K562 (cell line): ENCODE measurements at regions not wholly inside any gene's neighbourhood (a gene's known extent, or its start where the extent isn't known, plus 50 kb on each side); places are given as distances from the start of the nearest gene placed in this dataset.
A peak's percentile ranks its signal among the peaks of the same experiment; 100 is the strongest.

ENCODE experiments used
- ATAC-seq: fragments of 200-7000 bp; cut with Tn5 transposase; 3 replicates; pipeline ENCODE4 v1.9.1; 2020; ENCODE audit warnings: moderate library complexity
- BruUV-seq: library from RNA; stranded (reverse); fragments of 400-500 nt; replicated peaks from 2 replicates; lab custom pipeline; 2021; lab: Mats Ljungman, UMichigan
- CTCF ChIA-PET: fragments of 300-600 bp; formaldehyde crosslinking; extraction: SDS; loops from one replicate; lab custom pipeline; 2021; ENCODE audit warnings: low intra/inter-chr PET ratio; lab: Yijun Ruan, JAX
- POLR2A ChIA-PET: fragments of 300-600, 350-650 bp; sonication (Branson Sonifier 250); formaldehyde crosslinking; extraction: SDS; loops from one replicate; lab custom pipeline; 2021; ENCODE audit warnings: antibody characterized with exemption, inconsistent platforms; lab: Yijun Ruan, JAX
- DNase-seq, 4 experiments: peaks; one replicate each; pipeline versions ENCODE4 v3.0.0 to v3.0.0-alpha.2; 2011 to 2018; ENCODE audit warnings: low spot score in 3 of 4, mixed read lengths in 3 of 4; ENCODE audit errors: extremely low read depth in 1 of 4
- FAIRE-seq: peaks from 2 replicates; lab custom pipeline; 2011; peaks lifted over from hg19 to GRCh38; lab: Jason Lieb, UNC
- H2AFZ ChIP-seq: 2 replicates; pipeline ENCODE4 v1.6.0; 2011; ENCODE audit warnings: low read depth, low read length, control low read depth, inconsistent platforms
- H3K27ac ChIP-seq: fragments of 200-600 bp; 3 replicates; pipeline ENCODE4 v1.8.0; 2011; ENCODE audit warnings: low read depth, mild to moderate bottlenecking, control low read depth, inconsistent platforms, low read length, moderate library complexity, mixed read lengths; ENCODE audit errors: extremely low read depth
- H3K27me3 ChIP-seq, 2 experiments: fragments of 300-600 bp in 1 of 2; 2 replicates in 1 of 2; 3 replicates in 1 of 2; pipeline versions ENCODE4 v1.6.0 to v1.8.0; 2011; ENCODE audit warnings: inconsistent platforms in 2 of 2, low read length in 2 of 2, mild to moderate bottlenecking in 1 of 2, mixed read lengths in 1 of 2, moderate library complexity in 1 of 2; ENCODE audit not compliant: control insufficient read depth in 2 of 2, insufficient read depth in 2 of 2
- H3K36me3 ChIP-seq: fragments of 300-600 bp; 3 replicates; pipeline ENCODE4 v1.8.0; 2011; ENCODE audit warnings: mild to moderate bottlenecking, low read length, inconsistent platforms; ENCODE audit not compliant: control insufficient read depth, insufficient read depth
- H3K4me1 ChIP-seq, 2 experiments: fragments of 200-600 bp in 1 of 2; replicated peaks in 1 of 2; 2 replicates in 1 of 2; 3 replicates in 1 of 2; pipeline versions ENCODE4 v1.5.1 to v1.8.0; 2011; ENCODE audit warnings: inconsistent platforms in 2 of 2, low read length in 2 of 2, mild to moderate bottlenecking in 1 of 2, mixed read lengths in 1 of 2, moderate library complexity in 1 of 2; ENCODE audit not compliant: control insufficient read depth in 2 of 2, insufficient read depth in 2 of 2
- H3K4me2 ChIP-seq: 2 replicates; pipeline ENCODE4 v1.6.1; 2011; ENCODE audit warnings: low read length, control low read depth, inconsistent platforms, mixed read lengths; ENCODE audit not compliant: insufficient read depth
- H3K4me3 ChIP-seq: fragments of 200-600 bp; sonication (generic), shearing (Covaris generic); 2 replicates; pipeline ENCODE4 v1.5.1; 2016; ENCODE audit warnings: control low read depth, inconsistent platforms
- H3K79me2 ChIP-seq: fragments of 200-600 bp; 3 replicates; pipeline ENCODE4 v1.8.0; 2011; ENCODE audit warnings: low read length, inconsistent platforms; ENCODE audit not compliant: control insufficient read depth, insufficient read depth
- H3K9ac ChIP-seq, 2 experiments: 2 replicates each; pipeline versions ENCODE4 v1.6.0 to v1.6.1; 2011; ENCODE audit warnings: low read depth in 2 of 2, low read length in 2 of 2, control low read depth in 1 of 2, inconsistent platforms in 1 of 2, mild to moderate bottlenecking in 1 of 2, mixed read lengths in 1 of 2; ENCODE audit not compliant: insufficient read depth in 1 of 2
- H3K9me1 ChIP-seq: one replicate; pipeline ENCODE4 v1.6.0; 2011; ENCODE audit warnings: inconsistent platforms, mild to moderate bottlenecking, low read length, moderate library complexity; ENCODE audit not compliant: control insufficient read depth, insufficient read depth
- H3K9me3 ChIP-seq: replicated peaks from 2 replicates; pipeline ENCODE4 v1.5.1; 2011; ENCODE audit warnings: low read depth, low read length, inconsistent platforms; ENCODE audit not compliant: control insufficient read depth, insufficient read depth
- H4K20me1 ChIP-seq: replicated peaks from 2 replicates; pipeline ENCODE4 v1.6.1; 2011; ENCODE audit warnings: low read length, inconsistent platforms, mixed read lengths; ENCODE audit not compliant: control insufficient read depth, insufficient read depth
- BHLHE40 ChIP-seq: IDR thresholded peaks from 2 replicates; pipeline ENCODE4 v1.6.1; 2011; ENCODE audit warnings: low read length, improper control_type of control experiment
- C11orf30 ChIP-seq: fragments of 450-650 bp; IDR thresholded peaks from 2 replicates; pipeline ENCODE4 v1.6.1; 2016; ENCODE audit warnings: low read depth, mild to moderate bottlenecking
- CHD2 ChIP-seq: IDR thresholded peaks from 2 replicates; pipeline ENCODE4 v1.6.1; 2011; ENCODE audit warnings: low read depth, low read length
- GMEB1 ChIP-seq: fragments of 250-450 bp; sonication (Bioruptor Pico); IDR thresholded peaks from 2 replicates; pipeline ENCODE4 v1.4.0; 2020; ENCODE audit warnings: mild to moderate bottlenecking
- GTF2E2 ChIP-seq: fragments of 200-800 bp; sonication (Bioruptor generic); IDR thresholded peaks from 2 replicates; pipeline ENCODE4 v1.6.1; 2016; ENCODE audit warnings: missing genetic modification characterization, missing compliant biosample characterization
- HNRNPUL1 ChIP-seq: fragments of 200-400 bp; formaldehyde crosslinking; IDR thresholded peaks from 2 replicates; pipeline ENCODE4 v1.6.1; 2017; ENCODE audit warnings: low read length
- MAFF ChIP-seq: IDR thresholded peaks from 2 replicates; pipeline ENCODE4 v1.6.1; 2012; ENCODE audit warnings: low read length, improper control_type of control experiment
- MAFG ChIP-seq: fragments of 450-650 bp; conservative IDR thresholded peaks from 2 replicates; pipeline ENCODE4 v1.6.1; 2016; ENCODE audit warnings: missing genetic modification characterization, missing compliant biosample characterization
- MAFK ChIP-seq: IDR thresholded peaks from 2 replicates; pipeline ENCODE4 v1.6.1; 2011; ENCODE audit warnings: low read length, improper control_type of control experiment
- SUPT5H ChIP-seq: fragments of 450-650 bp; IDR thresholded peaks from 2 replicates; pipeline ENCODE4 v1.6.1; 2016
- ZBED1 ChIP-seq: IDR thresholded peaks from 2 replicates; pipeline ENCODE4 v1.6.1; 2014
- ZNF316 ChIP-seq: fragments of 450-650 bp; IDR thresholded peaks from 2 replicates; pipeline ENCODE4 v1.6.1; 2016
- WGBS: fragments of 100-300 bp; shearing (Covaris generic); methylation state at CpG from one replicate; pipeline ENCODE4 v1.1.6; 2016; ENCODE audit warnings: low coverage, mixed read lengths; ENCODE audit not compliant: insufficient coverage; ENCODE audit errors: missing lambda C conversion rate; 5-methylcytosine and 5-hydroxymethylcytosine counted together
- in situ Hi-C: fragments of 300-500 bp; cut with MboI; formaldehyde crosslinking; loops from 4 replicates; pipeline ENCODE4 v1.15.0; 2018; ENCODE audit warnings: inconsistent platforms, mixed read lengths
- intact Hi-C: fragments of 100-400 bp; cut with micrococcal nuclease; formaldehyde crosslinking; loops from 2 replicates; pipeline ENCODE4 v1.14.2; 2022

- CTCF ChIA-PET, result no interaction called here
- 67% methylated on average over 5 of the region's 5 CpGs for WGBS
- H3K4me1 ChIP-seq, result no peaks in the 10 kb centered on the region
- ATAC-seq, result no peak
- no peak for TF ChIP-seq GMEB1 (CRISPR knock-in tag)
- peak; percentile 90 for TF ChIP-seq ZNF316
- TF ChIP-seq C11orf30, result peak; percentile 78
- TF ChIP-seq MAFK, result peak; percentile 70; the same call in 1 of the 2 replicates
- TF ChIP-seq MAFF, result peak; percentile 58
- no peak for TF ChIP-seq GTF2E2 (tag)
- TF ChIP-seq SUPT5H, result no peak
- no peak for TF ChIP-seq HNRNPUL1
- TF ChIP-seq MAFG, result peak; percentile 68
- TF ChIP-seq BHLHE40, result no peak
- no peak for TF ChIP-seq ZBED1
- TF ChIP-seq CHD2, result no peak
- H4K20me1 ChIP-seq, result no peaks in the 10 kb centered on the region
- no peak overlapping the region for H2AFZ ChIP-seq
- BruUV-seq, result no TSS peak
- H3K4me3 ChIP-seq, result no peak overlapping the region
- no peaks in the 10 kb centered on the region for H3K27me3 ChIP-seq
- H3K9ac ChIP-seq, result no peak overlapping the region
- H3K79me2 ChIP-seq, result no peaks in the 10 kb centered on the region
- POLR2A ChIA-PET, result interaction anchor here (0.9 kb wide), 1 partner anchor 15 kb away, joined by 3 read pairs; no protein-coding TSS in a partner anchor
- no peaks in the 10 kb centered on the region for H3K36me3 ChIP-seq
- intact Hi-C loops, result no loop called here
- FAIRE-seq, result no peak
- H3K9me3 ChIP-seq, result no peaks in the 10 kb centered on the region
- no peak overlapping the region for H3K27ac ChIP-seq
- no peak for DNase-seq
- no peaks in the 10 kb centered on the region for H3K9me1 ChIP-seq
- in situ Hi-C loops, result no loop called here
- H3K4me2 ChIP-seq, result no peak overlapping the region
Observed at GRCh38 chr15:96218623-96219455, 111.7 kb upstream of the NR2F2 start.
